ENCODE measurements at regions not wholly inside any gene's neighbourhood (a gene's known extent, or its start where the extent isn't known, plus 50 kb on each side); places are given as distances from the start of the nearest gene placed in this dataset.

DNA sequence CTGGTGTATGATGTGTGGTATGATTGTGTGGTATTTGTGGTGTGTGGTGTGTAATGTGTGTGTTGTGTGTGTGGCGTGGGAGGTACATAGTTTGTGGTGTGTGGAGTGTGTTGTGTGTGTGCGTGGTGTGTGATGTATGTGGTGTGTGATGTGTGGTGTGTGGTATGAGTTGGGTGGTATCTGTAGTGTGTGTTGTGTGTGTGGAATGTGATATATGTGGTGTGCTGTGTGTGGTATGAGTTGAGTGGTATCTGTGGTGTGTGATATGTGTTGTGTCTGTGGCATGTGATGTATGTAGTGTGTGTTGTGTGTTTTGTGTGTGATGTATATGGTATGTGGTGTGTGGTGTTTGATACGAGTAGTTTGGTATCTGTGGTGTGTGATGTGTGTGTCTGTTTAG lies 272.5 kb upstream of the IRX1 start:
- ChIA-PET POLR2A (no interaction called here), RAD21 (ENCODE audit: low non-redundant PET in 1 of 2, low total read pairs in 2 of 2, uncharacterized antibody in 2 of 2, unreplicated experiment in 2 of 2) (no interaction called here), CTCF (no interaction called here)
- Histone ChIP-seq H3K4me1 (ENCODE audit: control insufficient read depth in 1 of 2, insufficient read depth in 2 of 2, low read length in 2 of 2) (no peaks in the 10 kb centered on the region), H3K4me3 (replicated peaks in 1 of 2; ENCODE audit: low read depth in 1 of 2, low read length in 2 of 2) (no peak overlapping the region), H4K20me1 (ENCODE audit: insufficient read depth) (no peaks in the 10 kb centered on the region), H3K79me2 (ENCODE audit: insufficient read depth, low read length) (no peaks in the 10 kb centered on the region), H3K9ac (ENCODE audit: low read length) (no peak overlapping the region), H2AFZ (ENCODE audit: low read depth, low read length, poor library complexity, severe bottlenecking) (no peak overlapping the region), H3K9me2 (ENCODE audit: insufficient read depth) (no peaks in the 10 kb centered on the region), H3K9me3 (ENCODE audit: control insufficient read depth in 1 of 2, insufficient read depth in 1 of 2, low read depth in 1 of 2, low read length in 2 of 2) (peaks cover 20 to 27% of the 10 kb centered on the region in 2 experiments; a peak in 3 of 4 replicates), H3K4me2 (ENCODE audit: low read length) (no peak overlapping the region), H3K27ac (ENCODE audit: low read depth, low read length) (no peak overlapping the region), H3K27me3 (ENCODE audit: insufficient read depth, low read length) (no peaks in the 10 kb centered on the region), H3K36me3 (ENCODE audit: control insufficient read depth in 1 of 2, insufficient read depth in 2 of 2, low read length in 2 of 2) (no peaks in the 10 kb centered on the region)
- no peak for DNase-seq (ENCODE audit: low read depth, low spot score)
- BruUV-seq (replicated peaks) = no TSS peak
- intact Hi-C loops (cut with micrococcal nuclease) = no loop called here
- no peak for TF ChIP-seq SIN3A (IDR thresholded peaks at IDR 0.05; ENCODE audit: low read depth)
- TF ChIP-seq EGR1 (IDR thresholded peaks at IDR 0.05; ENCODE audit: low read depth) = no peak
- no peak for TF ChIP-seq JUND (IDR thresholded peaks at IDR 0.05)
- no peak for TF ChIP-seq SP1 (IDR thresholded peaks at IDR 0.05; ENCODE audit: low read depth)
- TF ChIP-seq, protein P1, sequence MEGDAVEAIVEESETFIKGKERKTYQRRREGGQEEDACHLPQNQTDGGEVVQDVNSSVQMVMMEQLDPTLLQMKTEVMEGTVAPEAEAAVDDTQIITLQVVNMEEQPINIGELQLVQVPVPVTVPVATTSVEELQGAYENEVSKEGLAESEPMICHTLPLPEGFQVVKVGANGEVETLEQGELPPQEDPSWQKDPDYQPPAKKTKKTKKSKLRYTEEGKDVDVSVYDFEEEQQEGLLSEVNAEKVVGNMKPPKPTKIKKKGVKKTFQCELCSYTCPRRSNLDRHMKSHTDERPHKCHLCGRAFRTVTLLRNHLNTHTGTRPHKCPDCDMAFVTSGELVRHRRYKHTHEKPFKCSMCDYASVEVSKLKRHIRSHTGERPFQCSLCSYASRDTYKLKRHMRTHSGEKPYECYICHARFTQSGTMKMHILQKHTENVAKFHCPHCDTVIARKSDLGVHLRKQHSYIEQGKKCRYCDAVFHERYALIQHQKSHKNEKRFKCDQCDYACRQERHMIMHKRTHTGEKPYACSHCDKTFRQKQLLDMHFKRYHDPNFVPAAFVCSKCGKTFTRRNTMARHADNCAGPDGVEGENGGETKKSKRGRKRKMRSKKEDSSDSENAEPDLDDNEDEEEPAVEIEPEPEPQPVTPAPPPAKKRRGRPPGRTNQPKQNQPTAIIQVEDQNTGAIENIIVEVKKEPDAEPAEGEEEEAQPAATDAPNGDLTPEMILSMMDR (IDR thresholded peaks at IDR 0.05 in 2 of 3, conservative IDR thresholded peaks at IDR 0.05 in 1 of 3; ENCODE audit: borderline replicate concordance in 1 of 3, insufficient read depth in 1 of 3, low read depth in 2 of 3, low read length in 2 of 3) = no peak
- TF ChIP-seq RAD21 (IDR thresholded peaks at IDR 0.05; ENCODE audit: low read depth) = no peak
- no peak for TF ChIP-seq ZFX (IDR thresholded peaks at IDR 0.05)
- no peak for ATAC-seq

DNA sequence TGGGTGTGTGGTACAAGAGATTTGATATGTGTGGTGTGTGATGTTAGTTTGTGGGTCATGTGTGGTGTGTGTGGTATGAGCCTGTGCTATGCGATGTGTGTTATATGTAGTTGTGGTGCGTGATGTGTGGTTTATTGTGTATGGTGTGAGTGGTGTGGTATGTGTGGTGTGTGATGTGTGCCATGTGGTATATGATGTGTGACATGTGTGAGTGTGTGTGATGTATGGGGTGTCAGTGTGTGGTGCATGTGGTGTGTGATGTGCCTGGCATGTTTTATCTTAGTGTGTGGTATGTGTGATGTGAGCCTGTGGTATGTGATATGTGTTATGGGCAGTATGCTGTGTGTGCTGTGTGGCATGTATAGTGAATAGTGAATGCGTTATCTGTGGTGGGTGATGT lies 273.0 kb upstream of the IRX1 start:
- no peak overlapping the region for H3K27ac ChIP-seq (ENCODE audit: low read depth, low read length)
- ChIA-PET RAD21 (ENCODE audit: low non-redundant PET in 1 of 2, low total read pairs in 2 of 2, uncharacterized antibody in 2 of 2, unreplicated experiment in 2 of 2) (no interaction called here), POLR2A (no interaction called here), CTCF (no interaction called here)
- no peaks in the 10 kb centered on the region for H3K9me2 ChIP-seq (ENCODE audit: insufficient read depth)
- no peaks in the 10 kb centered on the region for H3K27me3 ChIP-seq (ENCODE audit: insufficient read depth, low read length)
- peaks cover 20 to 23% of the 10 kb centered on the region in 2 experiments; a peak in 3 of 4 replicates for H3K9me3 ChIP-seq (ENCODE audit: control insufficient read depth in 1 of 2, insufficient read depth in 1 of 2, low read depth in 1 of 2, low read length in 2 of 2)
- H3K4me1 ChIP-seq (ENCODE audit: control insufficient read depth in 1 of 2, insufficient read depth in 2 of 2, low read length in 2 of 2) = no peaks in the 10 kb centered on the region
- no peak overlapping the region for H3K4me2 ChIP-seq (ENCODE audit: low read length)
- no peak for ATAC-seq
- TF ChIP-seq ZNF274 (IDR thresholded peaks at IDR 0.05; ENCODE audit: low read depth, low read length) = no peak
- TF ChIP-seq, protein P2, sequence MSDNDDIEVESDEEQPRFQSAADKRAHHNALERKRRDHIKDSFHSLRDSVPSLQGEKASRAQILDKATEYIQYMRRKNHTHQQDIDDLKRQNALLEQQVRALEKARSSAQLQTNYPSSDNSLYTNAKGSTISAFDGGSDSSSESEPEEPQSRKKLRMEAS (IDR thresholded peaks at IDR 0.05) = no peak
- TF ChIP-seq FOSL1 (IDR thresholded peaks at IDR 0.05; ENCODE audit: low read depth) = no peak
- TF ChIP-seq YY1 (IDR thresholded peaks at IDR 0.05; ENCODE audit: extremely low read depth, insufficient replicate concordance, low read depth, low read length) = no peak
- TF ChIP-seq POLR2A (IDR thresholded peaks at IDR 0.05; ENCODE audit: borderline replicate concordance, extremely low read depth, insufficient read depth, insufficient read length) = no peak
- no peak for TF ChIP-seq TCF7L2 (IDR thresholded peaks at IDR 0.05; ENCODE audit: borderline replicate concordance, extremely low read depth, insufficient read depth, insufficient read length)
- no peak for TF ChIP-seq SP1 (IDR thresholded peaks at IDR 0.05; ENCODE audit: low read depth)
- no peak for TF ChIP-seq POLR2AphosphoS5 (IDR thresholded peaks at IDR 0.05; ENCODE audit: low read depth, low read length)
- TF ChIP-seq CEBPB (IDR thresholded peaks at IDR 0.05; ENCODE audit: low read depth) = no peak
- BruUV-seq (replicated peaks) = no TSS peak
- H4K20me1 ChIP-seq (ENCODE audit: insufficient read depth) = no peaks in the 10 kb centered on the region
- H2AFZ ChIP-seq (ENCODE audit: low read depth, low read length, poor library complexity, severe bottlenecking) = no peak overlapping the region
- no peak overlapping the region for H3K9ac ChIP-seq (ENCODE audit: low read length)
- H3K4me3 ChIP-seq (replicated peaks in 1 of 2; ENCODE audit: low read depth in 1 of 2, low read length in 2 of 2) = no peak overlapping the region
- no peak for DNase-seq (ENCODE audit: low read depth, low spot score)
- no peaks in the 10 kb centered on the region for H3K36me3 ChIP-seq (ENCODE audit: control insufficient read depth in 1 of 2, insufficient read depth in 2 of 2, low read length in 2 of 2)
- intact Hi-C loops (cut with micrococcal nuclease) = no loop called here
- H3K79me2 ChIP-seq (ENCODE audit: insufficient read depth, low read length) = no peaks in the 10 kb centered on the region
